Urinary bladder (tissue), 3 donors: ENCODE measurements at regions not wholly inside any gene's neighbourhood (a gene's known extent, or its start where the extent isn't known, plus 50 kb on each side); places are given as distances from the start of the nearest gene placed in this dataset.

ENCODE experiments used
- DNase-seq: peaks from one replicate; pipeline ENCODE4 v3.0.0-alpha.2; 2015; ENCODE audit errors: extremely low spot score
- H3K27ac ChIP-seq: one replicate; pipeline ENCODE4 v1.5.1; 2013; ENCODE audit warnings: low read depth, mild to moderate bottlenecking, moderate library complexity
- H3K36me3 ChIP-seq: one replicate; pipeline ENCODE4 v1.6.1; 2013; ENCODE audit warnings: mild to moderate bottlenecking, moderate library complexity; ENCODE audit not compliant: insufficient read depth
- H3K4me1 ChIP-seq: one replicate; pipeline ENCODE4 v1.6.1; 2013; ENCODE audit warnings: mild to moderate bottlenecking, moderate library complexity; ENCODE audit not compliant: insufficient read depth
- H3K4me3 ChIP-seq: one replicate; pipeline ENCODE4 v1.5.1; 2013; ENCODE audit warnings: low read depth, low read length
- WGBS: extraction: QIAGEN DNeasy Blood & Tissue Kit; methylation state at CpG from one replicate; pipeline ENCODE4 v1.1.7; 2013; 5-methylcytosine and 5-hydroxymethylcytosine counted together
- donor health status: healthy with polysubstance abuse.
- donor health status: healthy.

DNA sequence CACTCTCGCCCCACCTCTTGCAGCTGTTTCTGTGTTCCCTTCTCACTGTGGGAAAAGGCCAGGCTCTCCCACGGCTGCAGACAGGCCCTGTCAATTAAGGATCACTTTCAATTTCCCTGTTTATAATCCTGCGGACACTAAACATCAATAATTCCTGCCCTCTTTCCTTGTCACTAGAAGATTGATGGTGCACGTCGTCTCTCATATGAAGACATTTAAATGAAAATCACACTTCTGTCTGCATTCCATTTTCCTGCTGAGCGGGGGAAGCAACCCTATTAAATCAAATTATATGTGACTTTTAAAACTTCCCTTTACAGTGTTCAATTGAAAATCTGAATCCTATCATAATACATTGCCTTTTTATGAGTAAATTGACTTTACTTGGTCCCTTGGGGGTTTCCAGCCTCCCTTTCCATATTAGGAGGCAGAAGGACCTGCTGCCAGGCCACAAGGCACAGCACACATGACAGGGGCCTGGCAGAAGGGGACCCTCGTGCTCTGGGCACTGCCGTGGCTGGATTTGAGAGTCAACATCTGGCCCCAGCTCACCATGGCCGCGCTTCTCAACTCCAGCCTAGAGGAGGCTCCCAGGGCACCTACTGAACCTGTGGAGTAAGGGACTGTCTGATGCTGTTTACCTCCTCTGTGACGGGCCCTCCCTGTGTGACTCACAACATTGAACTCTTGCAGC is 311.0 kb upstream of the IRX4 start:
- no peak for DNase-seq
- WGBS = 59% methylated on average over 11 of the region's 11 CpGs

DNA sequence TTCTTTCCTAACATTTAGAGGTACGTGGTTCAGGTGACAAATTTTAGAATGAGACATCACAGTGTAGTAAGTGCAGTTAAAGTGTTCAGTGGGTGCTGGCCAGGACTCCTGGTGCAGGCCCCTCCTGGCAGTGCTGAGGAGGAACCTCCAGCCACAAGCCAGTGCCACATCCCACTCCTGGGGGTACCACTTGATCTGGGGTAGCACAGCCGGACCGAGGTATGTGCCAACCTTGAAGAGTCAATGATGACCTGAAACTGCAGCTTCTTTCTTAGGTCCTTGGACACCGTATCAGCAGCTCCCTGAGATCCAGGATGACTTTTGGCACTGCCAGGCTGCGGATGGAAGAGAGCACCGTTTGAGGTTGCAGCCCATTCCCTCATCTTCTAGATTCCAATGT is 310.4 kb upstream of the IRX4 start:
- Histone ChIP-seq H3K4me3 (no peak overlapping the region), H3K4me1 (no peaks in the 10 kb centered on the region), H3K27ac (no peak overlapping the region), H3K36me3 (no peaks in the 10 kb centered on the region)
- no peak for DNase-seq
- WGBS = 72% methylated on average over 6 of the region's 6 CpGs

More for the DNA sequence above, 311.0 kb upstream of the IRX4 start:
- H3K4me1 ChIP-seq = no peaks in the 10 kb centered on the region
- H3K4me3 ChIP-seq = no peak overlapping the region
- no peak overlapping the region for H3K27ac ChIP-seq
- H3K36me3 ChIP-seq = no peaks in the 10 kb centered on the region

DNA sequence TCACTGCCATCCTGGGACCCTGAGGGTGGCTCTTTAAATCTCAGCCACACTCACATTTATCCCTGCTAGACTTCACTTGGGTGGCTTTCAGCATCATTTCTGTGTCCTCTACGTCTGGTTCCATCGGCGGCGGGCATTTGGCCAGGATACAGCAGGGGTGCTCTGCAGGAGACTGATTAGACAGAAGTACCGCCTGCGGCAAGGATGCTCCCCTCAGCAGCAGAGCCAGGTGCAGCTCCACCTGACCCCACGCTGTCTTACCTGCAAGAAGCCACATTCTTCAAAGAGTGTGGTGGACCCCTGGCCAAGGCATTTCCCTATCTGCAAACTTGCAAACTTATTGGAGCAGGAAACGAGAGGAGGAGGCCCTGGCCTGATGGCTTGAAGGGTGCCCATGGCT is 309.8 kb upstream of the IRX4 start:
- H3K27ac ChIP-seq = no peak overlapping the region
- no peaks in the 10 kb centered on the region for H3K36me3 ChIP-seq
- no peak overlapping the region for H3K4me3 ChIP-seq
- DNase-seq = no peak
- WGBS = 83% methylated on average over 8 of the region's 8 CpGs
- H3K4me1 ChIP-seq = no peaks in the 10 kb centered on the region

DNA sequence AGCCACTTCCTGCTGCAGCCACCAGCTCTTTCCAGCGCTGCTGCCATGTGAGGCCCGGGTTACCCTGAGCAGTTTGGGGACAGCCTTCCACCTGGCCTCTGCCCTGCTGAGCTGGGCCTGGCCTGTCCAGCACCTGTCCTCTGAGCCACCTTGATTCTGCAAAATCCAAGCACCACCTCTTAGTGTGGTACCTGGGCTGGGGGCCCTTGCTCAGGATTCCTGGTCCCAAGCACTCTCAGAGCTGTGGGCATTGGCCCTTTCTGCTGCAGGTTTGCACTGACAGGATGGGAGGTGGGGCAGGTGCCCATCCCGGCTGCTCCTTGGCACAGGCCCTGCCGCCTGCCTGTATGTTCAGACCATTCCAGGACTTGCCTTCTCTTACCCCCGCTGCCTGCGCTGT is 309.2 kb upstream of the IRX4 start:
- no peak for DNase-seq
- 74% methylated on average over 6 of the region's 6 CpGs for WGBS
- Histone ChIP-seq H3K4me3 (no peak overlapping the region), H3K27ac (no peak overlapping the region), H3K36me3 (no peaks in the 10 kb centered on the region), H3K4me1 (no peaks in the 10 kb centered on the region)

DNA sequence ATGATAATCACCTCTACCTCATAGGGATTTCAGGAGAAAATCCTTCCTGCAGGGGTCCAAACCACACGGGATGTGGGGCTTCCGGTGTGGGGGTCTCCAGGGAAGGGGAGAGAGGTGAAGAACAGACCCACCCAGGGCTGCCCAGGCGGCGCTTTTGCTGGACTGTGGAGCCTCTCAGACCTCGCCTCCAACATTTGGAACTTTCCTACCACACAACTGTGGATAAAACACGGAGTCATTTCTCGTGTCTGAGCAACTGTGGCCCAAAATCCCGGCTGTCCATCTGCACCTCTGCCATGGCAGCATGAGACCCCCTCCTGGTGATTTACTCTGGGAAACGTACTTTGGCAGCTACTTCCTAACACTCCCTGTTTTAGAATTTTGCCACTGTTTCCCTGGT is 307.8 kb upstream of the IRX4 start:
- H3K4me1 ChIP-seq = no peaks in the 10 kb centered on the region
- WGBS = 62% methylated on average over 9 of the region's 9 CpGs

DNA sequence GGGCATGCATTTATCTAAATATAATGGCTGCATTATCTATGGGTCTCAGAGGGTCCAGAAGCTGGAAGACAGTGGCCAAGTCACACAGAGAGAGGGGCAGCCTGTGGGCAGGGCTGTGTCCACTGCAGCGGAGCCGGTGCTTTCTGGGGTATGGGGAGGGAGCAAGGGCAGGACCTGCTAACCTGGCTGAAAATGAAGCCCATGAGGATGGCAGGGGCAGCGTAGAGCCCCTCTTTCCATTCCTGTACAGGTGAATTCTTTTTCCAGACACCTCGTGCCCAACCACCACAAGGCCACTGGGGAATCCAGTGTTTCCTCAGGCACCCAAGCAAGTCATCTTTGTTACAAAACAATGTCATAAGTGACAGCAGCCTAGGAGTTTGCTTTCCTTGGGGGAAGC is 305.9 kb upstream of the IRX4 start:
- H3K4me1 ChIP-seq = no peaks in the 10 kb centered on the region
- no peak for DNase-seq
- 94% methylated on average over 4 of the region's 4 CpGs for WGBS
- no peak overlapping the region for H3K4me3 ChIP-seq
- no peaks in the 10 kb centered on the region for H3K36me3 ChIP-seq
- H3K27ac ChIP-seq = no peak overlapping the region

More for the DNA sequence above, 307.8 kb upstream of the IRX4 start:
- no peak overlapping the region for H3K4me3 ChIP-seq
- no peaks in the 10 kb centered on the region for H3K36me3 ChIP-seq
- no peak overlapping the region for H3K27ac ChIP-seq
- no peak for DNase-seq

DNA sequence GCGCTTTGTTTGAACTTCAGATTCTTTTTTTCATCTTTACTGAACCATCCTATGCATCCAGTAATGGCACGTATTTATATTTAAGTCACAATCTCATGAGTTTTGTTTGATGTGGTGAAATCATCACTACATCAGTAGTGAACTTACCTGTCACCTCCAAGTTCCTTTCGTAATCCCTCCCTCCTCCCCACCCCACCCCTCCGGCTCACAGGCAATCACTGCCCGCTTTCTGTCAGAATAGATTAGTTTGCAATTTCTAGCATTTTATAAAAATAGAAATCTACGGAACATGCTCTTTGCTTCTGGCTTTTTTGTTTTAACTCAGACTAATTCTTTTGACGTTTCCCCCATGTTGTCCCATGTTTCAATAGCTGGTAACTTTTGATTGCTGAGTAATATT is 305.4 kb upstream of the IRX4 start:
- WGBS = 86% methylated on average over 7 of the region's 7 CpGs
- no peak for DNase-seq

DNA sequence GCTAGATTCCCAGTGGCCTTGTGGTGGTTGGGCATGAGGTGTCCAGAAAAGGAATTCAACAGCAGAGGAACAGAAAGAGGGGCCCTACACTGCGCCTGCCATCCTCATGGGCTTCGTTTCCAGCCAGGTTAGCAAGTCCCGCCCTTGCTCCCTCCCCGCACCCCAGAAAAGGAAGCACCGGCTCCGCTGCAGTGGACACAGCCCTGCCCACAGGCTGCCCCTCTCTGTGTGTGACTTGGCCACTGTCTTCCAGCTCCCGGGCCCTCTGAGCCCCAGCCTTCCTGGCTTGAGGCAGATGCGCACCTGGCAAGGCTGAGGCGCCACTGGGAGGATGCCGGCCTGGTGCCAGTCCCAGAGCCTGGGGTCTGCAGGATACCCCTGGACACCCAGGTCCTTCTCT is 305.0 kb upstream of the IRX4 start:
- Histone ChIP-seq H3K4me1 (no peaks in the 10 kb centered on the region), H3K27ac (no peak overlapping the region), H3K36me3 (no peaks in the 10 kb centered on the region), H3K4me3 (no peak overlapping the region)
- WGBS = 84% methylated on average over 10 of the region's 10 CpGs
- no peak for DNase-seq

More for the DNA sequence above, 305.4 kb upstream of the IRX4 start:
- Histone ChIP-seq H3K36me3 (no peaks in the 10 kb centered on the region), H3K4me3 (no peak overlapping the region), H3K27ac (no peak overlapping the region), H3K4me1 (no peaks in the 10 kb centered on the region)

DNA sequence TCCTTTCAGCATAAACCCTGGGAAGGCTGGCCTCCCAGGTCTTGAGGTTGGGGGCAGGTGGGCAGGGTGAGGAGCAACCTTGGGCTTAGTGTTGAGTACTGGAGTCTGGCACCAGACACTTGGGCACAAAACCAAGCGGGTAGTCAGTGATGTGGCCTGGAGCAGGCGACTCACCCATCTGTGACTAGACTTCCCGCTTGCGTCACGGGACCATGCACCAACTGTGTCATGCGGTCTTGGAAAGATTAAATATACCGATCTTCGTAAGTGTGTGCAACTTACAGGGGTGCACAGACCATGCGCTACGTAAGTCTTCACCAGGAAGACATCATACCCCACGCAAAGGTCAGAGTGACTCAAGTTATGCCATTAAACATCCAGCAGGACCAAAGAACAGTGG is 304.4 kb upstream of the IRX4 start:
- WGBS = 93% methylated on average over 11 of the region's 11 CpGs
- DNase-seq = no peak

DNA sequence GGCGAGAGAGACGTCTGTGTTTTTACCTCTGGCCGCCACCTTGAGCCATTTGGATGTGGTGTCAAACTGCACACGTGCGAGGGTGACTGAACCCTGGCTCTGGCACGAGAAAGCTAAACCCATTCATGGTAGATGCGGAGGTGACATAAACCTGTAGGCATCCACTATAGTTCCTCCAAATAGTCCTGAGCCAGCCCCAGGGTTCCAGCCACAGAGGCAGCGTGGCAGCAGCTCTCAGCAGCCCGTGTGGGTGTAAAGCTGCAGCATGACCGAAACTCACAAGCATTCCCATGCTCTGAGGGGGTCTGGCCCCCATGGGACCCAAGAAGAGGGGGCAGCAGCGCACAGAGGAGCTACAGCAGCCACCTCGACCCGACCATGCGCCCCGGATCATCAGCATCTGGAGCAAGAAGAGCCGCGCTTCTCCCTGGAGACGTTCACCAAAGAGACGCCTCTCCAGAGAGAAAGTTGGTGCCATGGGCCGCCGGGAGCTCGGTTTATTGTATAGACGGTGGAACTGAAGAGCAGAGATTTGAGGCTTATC is 303.8 kb upstream of the IRX4 start:
- WGBS = 84% methylated on average over 23 of the region's 23 CpGs
- no peak for DNase-seq
- Histone ChIP-seq H3K4me1 (no peaks in the 10 kb centered on the region), H3K27ac (no peak overlapping the region), H3K36me3 (no peaks in the 10 kb centered on the region), H3K4me3 (no peak overlapping the region)

More for the DNA sequence above, 304.4 kb upstream of the IRX4 start:
- no peak overlapping the region for H3K4me3 ChIP-seq
- H3K4me1 ChIP-seq = no peaks in the 10 kb centered on the region
- H3K27ac ChIP-seq = no peak overlapping the region
- H3K36me3 ChIP-seq = no peaks in the 10 kb centered on the region

DNA sequence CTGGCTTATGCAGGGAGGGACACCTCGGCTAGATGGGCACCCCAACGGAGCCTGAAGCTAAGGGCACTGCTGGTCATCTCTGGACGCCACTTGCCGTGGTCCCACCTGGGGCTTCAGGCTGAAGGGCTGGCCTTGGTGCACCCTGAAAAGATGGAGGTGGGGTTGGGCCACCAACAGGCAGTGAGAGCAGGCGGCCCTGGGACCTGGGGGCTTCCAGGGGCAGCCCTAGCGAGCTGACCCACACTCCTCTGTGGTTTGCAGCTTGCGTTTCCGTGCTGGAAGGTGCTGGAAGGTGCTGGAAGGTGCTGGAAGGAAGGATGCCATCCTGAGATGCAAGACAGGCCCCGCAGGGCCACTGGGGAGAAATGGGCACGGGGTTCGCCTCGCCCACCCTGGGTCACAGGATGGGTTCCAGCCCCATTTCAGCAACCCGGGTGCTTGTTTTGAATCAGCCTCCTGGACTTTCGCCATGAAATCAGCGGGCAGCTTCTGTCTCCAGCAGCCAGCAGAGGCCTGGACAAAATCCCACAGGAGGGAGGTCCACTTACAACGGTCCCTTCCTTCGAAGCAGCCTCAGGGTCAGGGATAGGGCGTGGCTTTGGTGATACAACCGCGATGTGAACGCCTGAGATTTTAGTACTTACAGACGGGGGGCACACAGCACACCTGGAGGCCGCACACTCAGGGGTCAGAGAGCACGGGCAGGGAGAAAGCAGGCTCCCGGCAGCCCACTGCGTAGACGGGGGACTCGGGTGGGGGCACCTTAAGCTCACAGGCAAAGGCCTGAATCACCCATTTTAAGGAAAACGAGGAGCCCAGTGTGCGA is 303.1 kb upstream of the IRX4 start:
- H3K4me3 ChIP-seq = no peak overlapping the region
- H3K4me1 ChIP-seq = no peaks in the 10 kb centered on the region
- H3K36me3 ChIP-seq = no peaks in the 10 kb centered on the region
- 83% methylated on average over 30 of the region's 30 CpGs for WGBS
- DNase-seq = no peak
- no peak overlapping the region for H3K27ac ChIP-seq

DNA sequence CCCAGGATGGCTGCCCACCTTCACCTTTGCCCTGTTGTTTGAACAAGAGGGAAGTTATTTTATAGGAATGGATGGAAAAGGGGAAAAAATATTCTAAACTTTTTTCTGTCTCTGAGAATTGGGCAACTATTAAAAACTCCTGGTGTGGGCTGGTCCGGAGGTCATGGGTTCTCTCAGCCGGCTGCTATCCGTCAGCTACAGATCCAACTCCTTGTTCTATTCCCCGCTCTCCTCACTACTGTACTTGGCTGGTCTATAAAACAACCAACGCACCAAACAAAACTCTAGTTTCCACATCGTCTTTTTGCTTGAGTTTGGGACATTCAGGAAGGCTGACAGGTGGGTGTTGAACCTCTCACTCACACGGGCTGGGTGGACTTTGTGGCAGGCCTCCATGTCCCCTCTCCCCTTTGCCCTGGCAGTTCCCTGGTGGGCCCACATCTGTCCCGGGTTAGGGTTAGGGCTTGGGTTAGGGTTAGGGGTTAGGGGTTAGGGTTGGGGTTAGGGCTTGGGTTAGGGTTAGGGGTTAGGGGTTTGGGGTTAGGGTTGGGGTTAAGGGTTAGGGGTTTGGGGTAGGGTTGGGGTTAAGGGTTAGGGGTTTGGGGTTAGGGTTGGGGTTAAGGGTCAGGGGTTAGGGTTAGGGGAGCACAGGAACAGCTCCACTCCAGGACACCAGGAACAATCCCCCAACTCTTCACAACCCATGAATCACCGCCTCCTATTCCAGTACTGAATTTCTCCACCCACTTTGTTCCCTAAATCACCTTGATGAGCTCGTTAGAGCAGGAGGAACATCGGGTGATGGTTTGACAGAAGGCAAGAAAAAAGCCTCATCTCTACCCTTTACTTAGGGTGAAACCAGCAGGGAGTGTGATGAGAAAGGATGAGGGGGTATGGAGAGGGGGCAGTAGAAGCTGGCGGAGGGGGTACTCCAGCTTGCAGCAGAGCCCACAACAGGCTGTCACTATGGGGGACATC is 302.1 kb upstream of the IRX4 start:
- Histone ChIP-seq H3K27ac (no peak overlapping the region), H3K4me1 (no peaks in the 10 kb centered on the region), H3K4me3 (no peak overlapping the region), H3K36me3 (no peaks in the 10 kb centered on the region)
- WGBS = 76% methylated on average over 12 of the region's 12 CpGs
- DNase-seq = no peak

DNA sequence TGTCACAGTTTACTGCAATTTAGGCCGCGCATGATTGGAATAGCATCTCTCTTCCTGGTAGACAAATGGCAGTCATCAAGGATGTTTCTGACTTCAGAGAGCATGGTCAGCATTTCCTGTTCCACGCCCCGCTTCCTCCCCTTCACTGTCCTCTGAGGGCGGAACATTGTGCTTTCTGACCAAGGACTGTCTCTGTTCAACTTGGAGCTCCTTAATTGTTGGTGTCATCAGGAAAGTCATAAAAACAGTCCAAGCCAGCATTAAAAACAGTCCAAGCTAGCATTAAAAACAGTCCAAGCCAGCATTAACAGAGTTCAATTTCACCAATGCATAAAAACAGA is 301.3 kb upstream of the IRX4 start:
- no peak overlapping the region for H3K27ac ChIP-seq
- 42% methylated on average over 5 of the region's 5 CpGs for WGBS

More for the DNA sequence above, 301.3 kb upstream of the IRX4 start:
- DNase-seq = no peak
- H3K4me3 ChIP-seq = no peak overlapping the region
- H3K4me1 ChIP-seq = no peaks in the 10 kb centered on the region
- no peaks in the 10 kb centered on the region for H3K36me3 ChIP-seq
